ENCODE measurements at regions not wholly inside any gene's neighbourhood (a gene's known extent, or its start where the extent isn't known, plus 50 kb on each side); places are given as distances from the start of the nearest gene placed in this dataset.

DNA sequence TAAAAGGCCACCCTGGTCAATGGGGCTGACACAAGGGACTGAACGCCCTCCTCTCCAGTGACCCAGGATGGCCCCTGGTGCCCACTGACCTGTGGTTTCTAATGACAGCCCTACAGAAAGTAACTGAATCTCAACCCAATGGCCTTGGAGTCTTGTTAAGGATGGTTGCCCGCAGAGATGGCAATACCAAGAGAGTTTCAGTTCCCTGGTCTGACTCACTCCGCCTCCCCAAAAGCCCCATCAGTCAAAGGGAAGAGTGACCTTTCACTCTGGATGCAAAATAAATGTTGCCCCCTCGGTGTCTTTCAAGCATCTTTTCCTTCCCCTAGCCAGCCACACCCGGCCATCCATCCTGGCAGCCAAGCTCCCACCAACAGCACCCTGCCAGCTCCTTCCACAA is 57.7 kb upstream of the ISX start:
- POLR2A ChIA-PET: no interaction called here
- Histone ChIP-seq H3K9me2 (ENCODE audit: insufficient read depth) (no peaks in the 10 kb centered on the region), H3K9ac (ENCODE audit: low read length) (no peak overlapping the region), H3K27ac (ENCODE audit: low read depth, low read length) (no peak overlapping the region), H3K79me2 (ENCODE audit: insufficient read depth, low read length) (no peaks in the 10 kb centered on the region), H3K4me1 (ENCODE audit: control insufficient read depth in 1 of 2, insufficient read depth in 2 of 2, low read length in 2 of 2) (no peaks in the 10 kb centered on the region), H3K9me3 (ENCODE audit: control insufficient read depth in 1 of 2, insufficient read depth in 1 of 2, low read depth in 1 of 2, low read length in 2 of 2) (no peaks in the 10 kb centered on the region), H3K27me3 (ENCODE audit: insufficient read depth, low read length) (peaks cover 17% of the 10 kb centered on the region), H2AFZ (ENCODE audit: low read depth, low read length, poor library complexity, severe bottlenecking) (no peak overlapping the region), H3K4me2 (ENCODE audit: low read length) (no peak overlapping the region), H4K20me1 (ENCODE audit: insufficient read depth) (no peaks in the 10 kb centered on the region), H3K36me3 (ENCODE audit: control insufficient read depth in 1 of 2, insufficient read depth in 2 of 2, low read length in 2 of 2) (no peaks in the 10 kb centered on the region), H3K4me3 (replicated peaks in 1 of 2; ENCODE audit: low read depth in 1 of 2, low read length in 2 of 2) (no peak overlapping the region)
- intact Hi-C loops (cut with micrococcal nuclease): no loop called here
- ATAC-seq: no peak
- no peak for TF ChIP-seq SRF (IDR thresholded peaks at IDR 0.05; ENCODE audit: low read depth)
- no peak for TF ChIP-seq TCF7L2 (IDR thresholded peaks at IDR 0.05; ENCODE audit: borderline replicate concordance, extremely low read depth, insufficient read depth, insufficient read length)
- TF ChIP-seq ZBTB33 (IDR thresholded peaks at IDR 0.05; ENCODE audit: extremely low read depth, insufficient replicate concordance, low read length): no peak
- no peak for TF ChIP-seq EZH2 (IDR thresholded peaks at IDR 0.05)
- TF ChIP-seq ELF1 (IDR thresholded peaks at IDR 0.05; ENCODE audit: borderline replicate concordance, low read depth): no peak
- TF ChIP-seq, protein P1, sequence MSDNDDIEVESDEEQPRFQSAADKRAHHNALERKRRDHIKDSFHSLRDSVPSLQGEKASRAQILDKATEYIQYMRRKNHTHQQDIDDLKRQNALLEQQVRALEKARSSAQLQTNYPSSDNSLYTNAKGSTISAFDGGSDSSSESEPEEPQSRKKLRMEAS (IDR thresholded peaks at IDR 0.05): no peak
- no peak for TF ChIP-seq SP1 (IDR thresholded peaks at IDR 0.05; ENCODE audit: low read depth)
- TF ChIP-seq JUND (IDR thresholded peaks at IDR 0.05): no peak
- TF ChIP-seq CBX3 (IDR thresholded peaks at IDR 0.05; ENCODE audit: low read depth): no peak
- no peak for TF ChIP-seq EZH2phosphoT487 (IDR thresholded peaks at IDR 0.05; ENCODE audit: borderline replicate concordance)
- TF ChIP-seq, protein P2, sequence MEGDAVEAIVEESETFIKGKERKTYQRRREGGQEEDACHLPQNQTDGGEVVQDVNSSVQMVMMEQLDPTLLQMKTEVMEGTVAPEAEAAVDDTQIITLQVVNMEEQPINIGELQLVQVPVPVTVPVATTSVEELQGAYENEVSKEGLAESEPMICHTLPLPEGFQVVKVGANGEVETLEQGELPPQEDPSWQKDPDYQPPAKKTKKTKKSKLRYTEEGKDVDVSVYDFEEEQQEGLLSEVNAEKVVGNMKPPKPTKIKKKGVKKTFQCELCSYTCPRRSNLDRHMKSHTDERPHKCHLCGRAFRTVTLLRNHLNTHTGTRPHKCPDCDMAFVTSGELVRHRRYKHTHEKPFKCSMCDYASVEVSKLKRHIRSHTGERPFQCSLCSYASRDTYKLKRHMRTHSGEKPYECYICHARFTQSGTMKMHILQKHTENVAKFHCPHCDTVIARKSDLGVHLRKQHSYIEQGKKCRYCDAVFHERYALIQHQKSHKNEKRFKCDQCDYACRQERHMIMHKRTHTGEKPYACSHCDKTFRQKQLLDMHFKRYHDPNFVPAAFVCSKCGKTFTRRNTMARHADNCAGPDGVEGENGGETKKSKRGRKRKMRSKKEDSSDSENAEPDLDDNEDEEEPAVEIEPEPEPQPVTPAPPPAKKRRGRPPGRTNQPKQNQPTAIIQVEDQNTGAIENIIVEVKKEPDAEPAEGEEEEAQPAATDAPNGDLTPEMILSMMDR (IDR thresholded peaks at IDR 0.05 in 2 of 3, conservative IDR thresholded peaks at IDR 0.05 in 1 of 3; ENCODE audit: borderline replicate concordance in 1 of 3, insufficient read depth in 1 of 3, low read depth in 2 of 3, low read length in 2 of 3): no peak
- no peak for TF ChIP-seq FOSL1 (IDR thresholded peaks at IDR 0.05; ENCODE audit: low read depth)
- no peak for TF ChIP-seq YY1 (IDR thresholded peaks at IDR 0.05; ENCODE audit: extremely low read depth, insufficient replicate concordance, low read depth, low read length)
- TF ChIP-seq EGR1 (IDR thresholded peaks at IDR 0.05; ENCODE audit: low read depth): no peak
- no peak for TF ChIP-seq RAD21 (IDR thresholded peaks at IDR 0.05; ENCODE audit: low read depth)
- TF ChIP-seq SIN3A (IDR thresholded peaks at IDR 0.05; ENCODE audit: low read depth): no peak
- no peak for DNase-seq (ENCODE audit: low read depth, low spot score)
- CTCF ChIA-PET: no interaction called here
- RAD21 ChIA-PET (ENCODE audit: low non-redundant PET in 1 of 2, low total read pairs in 2 of 2, uncharacterized antibody in 2 of 2, unreplicated experiment in 2 of 2): no interaction called here
- no TSS peak for BruUV-seq (replicated peaks)
